NCI-H510A (cell line): ENCODE measurements at regions not wholly inside any gene's neighbourhood (a gene's known extent, or its start where the extent isn't known, plus 50 kb on each side); places are given as distances from the start of the nearest gene placed in this dataset.
"Not testable (repeated sequence)": the region's sequence is repeated elsewhere in the genome, so short reads cannot be mapped to it uniquely, and the experiment has no call there.

Experiments
- DNase-seq: peaks from one replicate; lab custom pipeline; 2025; lab: John Stamatoyannopoulos, UW

GRCh38 chr13:74574964-74575728 lies 440.9 kb upstream of the KLF12 start:
- no peak for DNase-seq

GRCh38 chr13:74573654-74574053 lies 439.4 kb upstream of the KLF12 start:
- DNase-seq, result no peak

- DNase-seq, result no peak
These were observed 437.6 kb upstream of the KLF12 start for GRCh38 chr13:74571811-74572210.

- no peak for DNase-seq
These were observed 436.6 kb upstream of the KLF12 start for GRCh38 chr13:74570834-74571233.

- DNase-seq, result no peak
These were observed 435.8 kb upstream of the KLF12 start for GRCh38 chr13:74570046-74570445.

GRCh38 chr13:74569251-74569650 lies 435.0 kb upstream of the KLF12 start:
- no peak for DNase-seq

- no peak for DNase-seq
These were observed 433.3 kb upstream of the KLF12 start for GRCh38 chr13:74567485-74567884.

- DNase-seq, result no peak
These were observed 428.2 kb upstream of the KLF12 start for GRCh38 chr13:74562381-74562780.

GRCh38 chr13:74561155-74561554 lies 427.0 kb upstream of the KLF12 start:
- no peak for DNase-seq

GRCh38 chr13:74560325-74560724 lies 426.1 kb upstream of the KLF12 start:
- no peak for DNase-seq

- no peak for DNase-seq
These were observed 423.7 kb upstream of the KLF12 start for GRCh38 chr13:74557870-74558269.

- no peak for DNase-seq
These were observed 421.6 kb upstream of the KLF12 start for GRCh38 chr13:74555651-74556420.

- no peak for DNase-seq
These were observed 421.0 kb upstream of the KLF12 start for GRCh38 chr13:74555276-74555625.

- DNase-seq, result no peak
These were observed 420.5 kb upstream of the KLF12 start for GRCh38 chr13:74554569-74555275.

GRCh38 chr13:74550039-74550438 lies 415.8 kb upstream of the KLF12 start:
- no peak for DNase-seq

GRCh38 chr13:74536649-74537048 lies 402.4 kb upstream of the KLF12 start:
- not testable (repeated sequence) for DNase-seq

GRCh38 chr13:74533226-74533625 lies 399.0 kb upstream of the KLF12 start:
- DNase-seq, result no peak

GRCh38 chr13:74530011-74530410 lies 395.8 kb upstream of the KLF12 start:
- no peak for DNase-seq

GRCh38 chr13:74528734-74529513 lies 394.7 kb upstream of the KLF12 start:
- DNase-seq, result no peak

GRCh38 chr13:74523057-74523456 lies 388.9 kb upstream of the KLF12 start:
- no peak for DNase-seq

GRCh38 chr13:74511523-74511922 lies 377.3 kb upstream of the KLF12 start:
- DNase-seq, result no peak

GRCh38 chr13:74487091-74487722 lies 353.0 kb upstream of the KLF12 start:
- no peak for DNase-seq
